Vagina (tissue), 2 donors: ENCODE measurements at regions not wholly inside any gene's neighbourhood (a gene's known extent, or its start where the extent isn't known, plus 50 kb on each side); places are given as distances from the start of the nearest gene placed in this dataset.

Source experiments
- CTCF ChIP-seq, 3 experiments: fragments of 450-650 bp in 2 of 3; fragments of 200-600 bp in 1 of 3; sonication (generic) in 1 of 3; IDR thresholded peaks; one replicate each; pipeline ENCODE4 v1.5.1; 2017 to 2019; ENCODE audit warnings: antibody characterized with exemption in 3 of 3, mild to moderate bottlenecking in 2 of 3, moderate library complexity in 2 of 3
- POLR2A ChIP-seq, 2 donors: fragments of 450-650 bp; IDR thresholded peaks; one replicate each; pipeline ENCODE4 v1.6.1; 2017; ENCODE audit warnings: antibody characterized with exemption in 2 of 2, mild to moderate bottlenecking in 2 of 2, moderate library complexity in 2 of 2
- POLR2AphosphoS5 ChIP-seq, 2 donors: sonication (generic); formaldehyde crosslinking; IDR thresholded peaks; one replicate each; pipeline ENCODE4 v1.9.0; 2017; ENCODE audit warnings: antibody characterized with exemption in 2 of 2, mild to moderate bottlenecking in 2 of 2, low read depth in 1 of 2; ENCODE audit not compliant: insufficient read depth in 1 of 2

GRCh38 chr4:12445711-12446235, 1017.1 kb upstream of the HS3ST1 start:
- no peak for TF ChIP-seq CTCF (IDR thresholded peaks at IDR 0.05)
- no peak for TF ChIP-seq POLR2A (IDR thresholded peaks at IDR 0.05)
- TF ChIP-seq POLR2AphosphoS5 (IDR thresholded peaks at IDR 0.05; ENCODE audit: insufficient read depth in 1 of 2, low read depth in 1 of 2): no peak
